Activated CD4-positive, alpha-beta T cell treated with anti-CD3 and anti-CD28 coated beads for 36 hours (primary cell): ENCODE measurements at regions not wholly inside any gene's neighbourhood (a gene's known extent, or its start where the extent isn't known, plus 50 kb on each side); places are given as distances from the start of the nearest gene placed in this dataset.

Source experiments
- ATAC-seq: fragments of 200-7000 bp; cut with Tn5 transposase; one replicate; pipeline ENCODE4 v1.10.0; 2021; ENCODE audit warnings: mild to moderate bottlenecking, moderate library complexity
- CTCF ChIA-PET: fragments of 350-600 bp; sonication (Branson Sonifier 250); formaldehyde crosslinking; loops from one replicate; lab custom pipeline; 2021; ENCODE audit warnings: antibody characterized with exemption; lab: Charles Lee
- POLR2A ChIA-PET: fragments of 350-600 bp; sonication (Branson Sonifier 250); formaldehyde crosslinking; loops from one replicate; lab custom pipeline; 2021; ENCODE audit warnings: antibody characterized with exemption, inconsistent platforms; lab: Charles Lee
- DNase-seq: peaks from one replicate; pipeline ENCODE4 v3.0.0-alpha.2; 2020
- H3K27ac Mint-ChIP-seq: one replicate; pipeline ENCODE4 v1.8.0; 2021; ENCODE audit warnings: mixed read lengths
- H3K27me3 Mint-ChIP-seq: one replicate; pipeline ENCODE4 v1.8.0; 2021; ENCODE audit warnings: mixed read lengths
- H3K36me3 Mint-ChIP-seq: one replicate; pipeline ENCODE4 v1.8.0; 2021; ENCODE audit warnings: low read depth, mixed read lengths
- H3K4me1 Mint-ChIP-seq: one replicate; pipeline ENCODE4 v1.8.0; 2021; ENCODE audit warnings: mixed read lengths
- H3K4me3 Mint-ChIP-seq: one replicate; pipeline ENCODE4 v1.8.0; 2021; ENCODE audit warnings: mild to moderate bottlenecking, moderate library complexity, mixed read lengths
- H3K9me3 Mint-ChIP-seq: one replicate; pipeline ENCODE4 v1.8.0; 2021; ENCODE audit warnings: low read depth, mixed read lengths
- intact Hi-C, 2 experiments: fragments of 100-400 bp; cut with DNase I in 1 of 2; cut with micrococcal nuclease in 1 of 2; formaldehyde crosslinking; loops; one replicate each; pipeline versions ENCODE4 v1.14.2 to v1.15.1; 2022 to 2024; cut with DNase I, micrococcal nuclease

GRCh38 chr3:66898155-66898554 lies 100.0 kb upstream of the KBTBD8 start:
- ChIA-PET POLR2A (no interaction called here), CTCF (no interaction called here)
- H3K27ac Mint-ChIP-seq: no peak overlapping the region
- peaks cover 6% of the 10 kb centered on the region for H3K27me3 Mint-ChIP-seq
- intact Hi-C loops: no loop called here
- DNase-seq: no peak
- peaks cover 54% of the 10 kb centered on the region for H3K9me3 Mint-ChIP-seq
- H3K4me1 Mint-ChIP-seq: no peaks in the 10 kb centered on the region
- ATAC-seq: no peak
- H3K4me3 Mint-ChIP-seq: no peak overlapping the region
- peaks cover 7% of the 10 kb centered on the region for H3K36me3 Mint-ChIP-seq

GRCh38 chr3:66904336-66904735 lies 93.8 kb upstream of the KBTBD8 start:
- Mint-ChIP-seq H3K27me3 (peaks cover 11% of the 10 kb centered on the region), H3K4me3 (no peak overlapping the region), H3K27ac (no peak overlapping the region), H3K36me3 (peaks cover 5% of the 10 kb centered on the region), H3K9me3 (peaks cover 19% of the 10 kb centered on the region), H3K4me1 (no peaks in the 10 kb centered on the region)
- CTCF ChIA-PET: interaction anchor here (1.0 kb wide), 1 partner anchor 18 kb away, joined by 3 read pairs; no protein-coding TSS in a partner anchor
- intact Hi-C loops: no loop called here
- no peak for ATAC-seq
- no peak for DNase-seq
- POLR2A ChIA-PET: no interaction called here

DNA sequence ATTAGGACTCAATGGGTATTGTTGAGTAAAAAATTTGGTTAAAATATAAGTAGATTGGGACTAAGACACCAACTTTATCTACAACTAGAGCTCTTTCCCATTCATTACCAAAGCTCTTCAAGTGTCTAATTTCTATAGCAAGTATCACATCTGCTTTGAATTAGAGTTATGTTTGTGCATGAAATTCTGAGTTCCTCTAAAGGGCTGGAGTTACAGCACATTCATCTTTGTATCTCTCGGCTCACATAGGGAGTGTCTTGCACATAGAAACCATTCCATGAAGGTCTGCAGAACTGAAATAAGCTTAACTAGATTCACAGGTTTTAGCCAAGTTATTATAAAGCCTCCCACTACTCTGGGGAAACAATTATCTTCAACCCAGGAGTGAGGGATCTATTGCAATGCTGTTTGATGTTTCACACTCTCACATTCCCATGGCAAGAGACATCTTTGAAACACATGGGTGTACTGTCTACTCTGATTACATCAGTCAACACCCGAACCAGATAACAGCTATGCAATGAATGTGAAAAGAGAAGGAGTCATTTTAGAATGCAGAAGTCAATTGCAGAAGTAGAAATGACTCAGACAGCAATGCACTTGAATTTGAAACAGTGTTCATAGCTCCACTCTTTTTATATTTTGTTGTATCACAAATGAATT lies 93.1 kb upstream of the KBTBD8 start:
- H3K9me3 Mint-ChIP-seq: peaks cover 16% of the 10 kb centered on the region
- ChIA-PET POLR2A (no interaction called here), CTCF (interaction anchor here (0.8 to 1.0 kb wide), 2 partner anchors 17 to 70 kb away, joined by 3 read pairs; no protein-coding TSS in a partner anchor)
- intact Hi-C loops: no loop called here
- peaks cover 3% of the 10 kb centered on the region for H3K36me3 Mint-ChIP-seq
- DNase-seq: no peak
- no peak overlapping the region for H3K27ac Mint-ChIP-seq
- no peak for ATAC-seq
- peaks cover 12% of the 10 kb centered on the region for H3K27me3 Mint-ChIP-seq
- H3K4me3 Mint-ChIP-seq: no peak overlapping the region
- no peaks in the 10 kb centered on the region for H3K4me1 Mint-ChIP-seq

DNA sequence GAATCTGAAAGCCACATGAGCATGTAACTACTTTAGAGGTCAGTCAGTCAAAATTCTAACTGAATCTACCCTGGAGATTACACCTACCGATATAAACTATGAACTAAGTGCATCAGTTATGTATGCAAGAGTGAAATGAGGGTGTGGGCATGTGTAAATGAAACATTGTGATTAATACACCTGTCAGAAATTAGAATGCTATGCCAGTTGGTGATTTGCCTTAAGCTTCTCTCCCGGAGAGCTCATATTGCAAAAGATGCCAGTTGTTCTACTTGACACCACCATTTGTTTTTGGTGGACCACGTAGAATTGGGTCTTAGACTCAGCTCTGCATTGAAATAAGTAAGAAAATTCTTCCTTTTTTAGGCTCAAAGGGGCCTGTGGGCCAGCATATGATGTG lies 91.0 kb upstream of the KBTBD8 start:
- ATAC-seq: no peak

GRCh38 chr3:66910266-66911055 lies 87.6 kb upstream of the KBTBD8 start:
- Mint-ChIP-seq H3K36me3 (no peaks in the 10 kb centered on the region), H3K27ac (no peak overlapping the region), H3K9me3 (peaks cover 8% of the 10 kb centered on the region), H3K4me1 (no peaks in the 10 kb centered on the region), H3K4me3 (no peak overlapping the region), H3K27me3 (peaks cover 10% of the 10 kb centered on the region)
- intact Hi-C loops: no loop called here
- ATAC-seq (no peak), DNase-seq (no peak)
- POLR2A ChIA-PET: no interaction called here
- CTCF ChIA-PET: no interaction called here

More for the DNA sequence above, 91.0 kb upstream of the KBTBD8 start:
- no peak for DNase-seq
- ChIA-PET CTCF (no interaction called here), POLR2A (no interaction called here)
- Mint-ChIP-seq H3K27ac (no peak overlapping the region), H3K36me3 (no peaks in the 10 kb centered on the region), H3K27me3 (peaks cover 12% of the 10 kb centered on the region), H3K4me1 (no peaks in the 10 kb centered on the region), H3K4me3 (no peak overlapping the region), H3K9me3 (peaks cover 8% of the 10 kb centered on the region)
- intact Hi-C loops: no loop called here

GRCh38 chr3:66912306-66912705 lies 85.8 kb upstream of the KBTBD8 start:
- no peaks in the 10 kb centered on the region for H3K36me3 Mint-ChIP-seq
- ATAC-seq: no peak
- H3K4me3 Mint-ChIP-seq: no peak overlapping the region
- intact Hi-C loops: no loop called here
- H3K9me3 Mint-ChIP-seq: peaks cover 14% of the 10 kb centered on the region
- ChIA-PET CTCF (interaction anchor here (0.7 kb wide), 1 partner anchor 57 kb away, joined by 3 read pairs; no protein-coding TSS in a partner anchor), POLR2A (no interaction called here)
- no peak for DNase-seq
- H3K27ac Mint-ChIP-seq: no peak overlapping the region
- no peaks in the 10 kb centered on the region for H3K4me1 Mint-ChIP-seq
- H3K27me3 Mint-ChIP-seq: peaks cover 4% of the 10 kb centered on the region

- ATAC-seq (no peak), DNase-seq (no peak)
- ChIA-PET CTCF (interaction anchor here (1.5 kb wide), 1 partner anchor 17 kb away, joined by 3 read pairs; no protein-coding TSS in a partner anchor), POLR2A (interaction anchor here (0.6 kb wide), 1 partner anchor 509 kb away, joined by 3 read pairs; no protein-coding TSS in a partner anchor)
- no peak overlapping the region for H3K27ac Mint-ChIP-seq
- H3K4me1 Mint-ChIP-seq: no peaks in the 10 kb centered on the region
- H3K4me3 Mint-ChIP-seq: no peak overlapping the region
- no peaks in the 10 kb centered on the region for H3K36me3 Mint-ChIP-seq
- intact Hi-C loops: no loop called here
- H3K27me3 Mint-ChIP-seq: peaks cover 6% of the 10 kb centered on the region
- peaks cover 1% of the 10 kb centered on the region for H3K9me3 Mint-ChIP-seq
Measured at GRCh38 chr3:66922058-66922457, 76.0 kb upstream of the KBTBD8 start.

DNA sequence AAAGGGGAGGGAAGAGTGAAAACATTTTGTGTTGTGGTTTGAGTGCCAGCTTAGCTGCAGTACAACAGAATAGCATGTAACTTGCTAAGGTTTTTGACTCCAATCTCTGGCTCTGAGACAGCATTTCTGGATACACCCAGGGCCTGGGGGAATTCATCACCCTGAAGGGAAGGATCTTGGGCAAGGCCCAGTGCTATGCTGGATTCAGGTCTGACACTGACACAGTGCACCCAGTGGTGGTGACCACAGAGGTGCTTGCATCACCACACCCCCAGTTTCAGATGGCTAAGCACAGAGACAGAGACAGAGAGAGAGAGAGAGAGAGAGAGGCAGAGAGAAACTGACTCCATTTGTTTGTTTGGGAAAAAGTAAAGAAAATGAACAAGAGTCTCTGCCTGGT lies 74.1 kb upstream of the KBTBD8 start:
- POLR2A ChIA-PET: no interaction called here
- ATAC-seq (no peak), DNase-seq (no peak)

GRCh38 chr3:66928252-66928651 lies 69.9 kb upstream of the KBTBD8 start:
- H3K9me3 Mint-ChIP-seq: no peaks in the 10 kb centered on the region
- H3K27me3 Mint-ChIP-seq: peaks cover 11% of the 10 kb centered on the region
- H3K27ac Mint-ChIP-seq: no peak overlapping the region
- no peak for DNase-seq
- ChIA-PET CTCF (interaction anchor here (0.6 to 1.0 kb wide), 2 partner anchors 12 to 42 kb away, joined by 3 read pairs; no protein-coding TSS in a partner anchor), POLR2A (interaction anchor here (0.6 kb wide), 1 partner anchor 1947 kb away, joined by 4 read pairs; no protein-coding TSS in a partner anchor)
- H3K4me3 Mint-ChIP-seq: no peak overlapping the region
- ATAC-seq: no peak
- H3K36me3 Mint-ChIP-seq: no peaks in the 10 kb centered on the region
- no peaks in the 10 kb centered on the region for H3K4me1 Mint-ChIP-seq
- intact Hi-C loops: no loop called here

More for the DNA sequence above, 74.1 kb upstream of the KBTBD8 start:
- intact Hi-C loops: no loop called here
- no peak overlapping the region for H3K4me3 Mint-ChIP-seq
- H3K27me3 Mint-ChIP-seq: peaks cover 6% of the 10 kb centered on the region
- CTCF ChIA-PET: no interaction called here
- no peak overlapping the region for H3K27ac Mint-ChIP-seq
- no peaks in the 10 kb centered on the region for H3K36me3 Mint-ChIP-seq
- no peaks in the 10 kb centered on the region for H3K4me1 Mint-ChIP-seq
- no peaks in the 10 kb centered on the region for H3K9me3 Mint-ChIP-seq

DNA sequence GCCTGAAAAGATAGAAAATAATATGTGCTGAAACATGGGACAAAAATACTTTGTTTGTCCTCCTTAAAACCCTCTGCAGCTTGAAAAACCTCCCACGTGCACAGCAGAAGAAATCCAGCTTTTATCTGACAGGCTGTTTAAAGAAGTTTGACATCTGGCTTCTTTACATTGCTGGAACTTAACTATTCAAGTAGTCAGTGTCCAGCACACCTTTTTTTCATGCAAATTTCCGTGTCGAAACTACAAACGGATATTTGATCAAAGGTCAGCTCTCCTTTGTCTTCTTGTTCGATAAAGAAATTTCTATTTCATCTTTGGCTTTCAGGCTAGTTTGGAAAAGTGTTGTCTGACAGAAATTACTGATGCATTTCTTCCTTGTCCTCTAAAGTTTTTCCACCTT lies 66.8 kb upstream of the KBTBD8 start:
- Mint-ChIP-seq H3K27me3 (peaks cover 8% of the 10 kb centered on the region), H3K4me3 (no peak overlapping the region), H3K4me1 (no peaks in the 10 kb centered on the region), H3K36me3 (no peaks in the 10 kb centered on the region), H3K9me3 (no peaks in the 10 kb centered on the region), H3K27ac (no peak overlapping the region)
- ChIA-PET POLR2A (interaction anchor here (0.6 kb wide), 1 partner anchor 111 kb away, joined by 3 read pairs; no protein-coding TSS in a partner anchor), CTCF (interaction anchor here (0.7 to 1.7 kb wide), 2 partner anchors 41 to 183 kb away, joined by 3 to 4 read pairs; no protein-coding TSS in a partner anchor)
- DNase-seq (no peak), ATAC-seq (no peak)
- intact Hi-C loops: no loop called here

GRCh38 chr3:66931699-66932098 lies 66.4 kb upstream of the KBTBD8 start:
- ATAC-seq: no peak
- peaks cover 8% of the 10 kb centered on the region for H3K27me3 Mint-ChIP-seq

More at GRCh38 chr3:66931699-66932098, 66.4 kb upstream of the KBTBD8 start:
- Mint-ChIP-seq H3K9me3 (no peaks in the 10 kb centered on the region), H3K4me1 (no peaks in the 10 kb centered on the region), H3K27ac (no peak overlapping the region), H3K36me3 (no peaks in the 10 kb centered on the region), H3K4me3 (no peak overlapping the region)
- CTCF ChIA-PET: interaction anchor here (0.6 to 1.7 kb wide), 2 partner anchors 40 to 1832 kb away, joined by 3 to 4 read pairs; no protein-coding TSS in a partner anchor
- POLR2A ChIA-PET: interaction anchor here (0.6 kb wide), 1 partner anchor 112 kb away, joined by 3 read pairs; no protein-coding TSS in a partner anchor
- DNase-seq: no peak
- intact Hi-C loops: no loop called here
